Transverse colon (tissue), 4 donors: ENCODE measurements at regions not wholly inside any gene's neighbourhood (a gene's known extent, or its start where the extent isn't known, plus 50 kb on each side); places are given as distances from the start of the nearest gene placed in this dataset.

ENCODE experiments used
- CTCF ChIP-seq, 5 experiments: fragments of 200-600 bp in 3 of 5; fragments of 450-650 bp in 2 of 5; sonication (generic) in 3 of 5; IDR thresholded peaks; 1 replicate in 2 of 5; 2 replicates in 3 of 5; pipeline ENCODE4 v1.5.1; 2016 to 2017; ENCODE audit warnings: antibody characterized with exemption in 5 of 5, inconsistent platforms in 3 of 5, mild to moderate bottlenecking in 2 of 5, moderate library complexity in 1 of 5
- POLR2A ChIP-seq: fragments of 450-650 bp; IDR thresholded peaks from one replicate; pipeline ENCODE4 v1.6.1; 2016; ENCODE audit warnings: antibody characterized with exemption, mild to moderate bottlenecking, moderate library complexity
- POLR2AphosphoS5 ChIP-seq, 3 donors: sonication (generic); formaldehyde crosslinking; IDR thresholded peaks; one replicate each; pipeline ENCODE4 v1.6.1; 2016; ENCODE audit warnings: antibody characterized with exemption in 3 of 3

GRCh38 chrY:9124623-9125022 is 212.6 kb upstream of the TSPY4 start:
- TF ChIP-seq CTCF (IDR thresholded peaks at IDR 0.05) = no peak
- no peak for TF ChIP-seq POLR2AphosphoS5 (IDR thresholded peaks at IDR 0.05)
- TF ChIP-seq POLR2A = no peak
